ENCODE measurements at regions not wholly inside any gene's neighbourhood (a gene's known extent, or its start where the extent isn't known, plus 50 kb on each side); places are given as distances from the start of the nearest gene placed in this dataset.

- CTCF ChIA-PET = no interaction called here
- Histone ChIP-seq H3K9me3 (replicated peaks; ENCODE audit: control insufficient read depth, insufficient read depth, low read length) (no peaks in the 10 kb centered on the region; the same call in 2 of the 3 replicates), H3K27me3 (replicated peaks in 1 of 2; ENCODE audit: control insufficient read depth in 2 of 2, insufficient read depth in 2 of 2, low read length in 1 of 2) (no peaks in the 10 kb centered on the region), H3K9ac (ENCODE audit: control insufficient read depth, insufficient read depth, low read length) (no peak overlapping the region), H3K4me3 (no peak overlapping the region), H3K79me2 (ENCODE audit: control insufficient read depth, insufficient read depth, low read length) (no peaks in the 10 kb centered on the region), H2AFZ (ENCODE audit: control insufficient read depth, low read depth, low read length) (no peak overlapping the region), H3K4me2 (ENCODE audit: control insufficient read depth, insufficient read depth) (no peak overlapping the region), H3K36me3 (ENCODE audit: control insufficient read depth in 2 of 2, insufficient read depth in 2 of 2, low read length in 1 of 2) (no peaks in the 10 kb centered on the region), H4K20me1 (ENCODE audit: control insufficient read depth, insufficient read depth) (no peaks in the 10 kb centered on the region), H3K4me1 (ENCODE audit: control insufficient read depth, insufficient read depth, low read length) (no peaks in the 10 kb centered on the region), H3K27ac (ENCODE audit: control insufficient read depth, insufficient read depth) (no peak overlapping the region)
- POLR2A ChIA-PET = no interaction called here
- FAIRE-seq = no peak
- no TSS peak for BruUV-seq (replicated peaks)
- TF ChIP-seq POLR2AphosphoS2 (IDR thresholded peaks at IDR 0.05; ENCODE audit: low read depth, low read length) = no peak
- no peak for TF ChIP-seq RB1 (IDR thresholded peaks at IDR 0.05; ENCODE audit: borderline replicate concordance)
- TF ChIP-seq SMAD5 (IDR thresholded peaks at IDR 0.05; ENCODE audit: low read depth) = no peak
- TF ChIP-seq ZBED1 (IDR thresholded peaks at IDR 0.05; ENCODE audit: borderline replicate concordance) = no peak
- TF ChIP-seq MXI1 (IDR thresholded peaks at IDR 0.05; ENCODE audit: low read depth, low read length) = no peak
- no peak for TF ChIP-seq PBX3 (IDR thresholded peaks at IDR 0.05; ENCODE audit: insufficient replicate concordance, low read depth, low read length)
- no peak for TF ChIP-seq MLLT1 (IDR thresholded peaks at IDR 0.05)
- TF ChIP-seq NFIC (IDR thresholded peaks at IDR 0.05; ENCODE audit: low read depth, low read length) = no peak
- no peak for TF ChIP-seq TCF12 (IDR thresholded peaks at IDR 0.05; ENCODE audit: low read depth, low read length)
- TF ChIP-seq RCOR1 (conservative IDR thresholded peaks at IDR 0.05; ENCODE audit: low read depth, low read length) = no peak
- TF ChIP-seq MEF2A (IDR thresholded peaks at IDR 0.05; ENCODE audit: insufficient read depth, low read depth, low read length) = no peak
- no peak for TF ChIP-seq MEF2B (IDR thresholded peaks at IDR 0.05; ENCODE audit: partially characterized antibody, poor library complexity, severe bottlenecking)
- TF ChIP-seq RAD51 (IDR thresholded peaks at IDR 0.05) = no peak
- TF ChIP-seq POLR2A (IDR thresholded peaks at IDR 0.05; ENCODE audit: low read depth, low read length) = no peak
- DNase-seq (ENCODE audit: low read depth, low spot score) = no peak
- 75% methylated on average over 3 of the region's 3 CpGs for WGBS (ENCODE audit: insufficient coverage, insufficient replicate concordance, low lambda C conversion rate, missing lambda C conversion rate)
- no peak for ATAC-seq
- SMC1A ChIA-PET (ENCODE audit: uncharacterized antibody, unreplicated experiment) = interaction anchor here (0.6 to 1.6 kb wide), 3 partner anchors 10 to 18 kb away, joined by 3 to 4 read pairs (median 3); no protein-coding TSS in a partner anchor
- in situ Hi-C loops (cut with MboI) = no loop called here
- RAD21 ChIA-PET (ENCODE audit: unreplicated experiment) = no interaction called here
- intact Hi-C loops (cut with micrococcal nuclease; ENCODE audit: unreplicated experiment) = no loop called here
These were observed 292.5 kb upstream of the CNR1 start for GRCh38 chr6:88458662-88459061.
